PC-9 (cell line): ENCODE measurements at regions not wholly inside any gene's neighbourhood (a gene's known extent, or its start where the extent isn't known, plus 50 kb on each side); places are given as distances from the start of the nearest gene placed in this dataset.

Source experiments
- BruUV-seq: library from RNA; stranded (reverse); fragments of 400-500 nt; replicated peaks from 2 replicates; lab custom pipeline; 2021; lab: Mats Ljungman, UMichigan
- CTCF ChIA-PET: fragments of 300-600 bp; sonication (Branson Sonifier 250); formaldehyde crosslinking; loops from one replicate; lab custom pipeline; 2022; ENCODE audit warnings: antibody characterized with exemption; lab: Charles Lee
- POLR2A ChIA-PET: fragments of 300-600 bp; sonication (Branson Sonifier 250); formaldehyde crosslinking; loops from one replicate; lab custom pipeline; 2022; ENCODE audit warnings: antibody characterized with exemption; ENCODE audit not compliant: unreplicated experiment; lab: Charles Lee
- DNase-seq, 2 experiments: peaks; one replicate each; pipeline versions ENCODE4 v3.0.0 to v3.0.0-alpha.2; 2015 to 2022; ENCODE audit warnings: mixed read lengths in 1 of 2
- H2AFZ ChIP-seq: fragments of 200-600 bp; sonication (generic); 2 replicates; pipeline ENCODE4 v1.8.1; 2017; ENCODE audit warnings: antibody characterized with exemption
- H3F3A ChIP-seq: fragments of 200-600 bp; sonication (generic); 2 replicates; pipeline ENCODE4 v1.8.1; 2017; ENCODE audit warnings: antibody characterized with exemption, mild to moderate bottlenecking, low read depth; ENCODE audit not compliant: insufficient read depth
- H3K27ac ChIP-seq: fragments of 200-600 bp; sonication (generic); 2 replicates; pipeline ENCODE4 v1.6.1; 2016; ENCODE audit warnings: mixed run types
- H3K27me3 ChIP-seq: fragments of 200-600 bp; sonication (generic); 2 replicates; pipeline ENCODE4 v1.6.1; 2016; ENCODE audit warnings: low read depth, mixed run types; ENCODE audit not compliant: insufficient read depth
- H3K36me3 ChIP-seq: fragments of 200-600 bp; sonication (generic); 2 replicates; pipeline ENCODE4 v1.6.1; 2016; ENCODE audit warnings: low read depth, mixed run types
- H3K4me1 ChIP-seq: fragments of 200-600 bp; sonication (generic); replicated peaks from 2 replicates; pipeline ENCODE4 v1.6.1; 2016; ENCODE audit warnings: mixed run types; ENCODE audit not compliant: insufficient read depth
- H3K4me2 ChIP-seq: fragments of 200-600 bp; sonication (generic); 2 replicates; pipeline ENCODE4 v1.6.1; 2017; ENCODE audit warnings: mixed run types
- H3K4me3 ChIP-seq: fragments of 200-600 bp; sonication (generic); 2 replicates; pipeline ENCODE4 v1.6.1; 2016; ENCODE audit warnings: mixed run types
- H3K79me2 ChIP-seq: fragments of 200-600 bp; sonication (generic); 2 replicates; pipeline ENCODE4 v1.6.1; 2017; ENCODE audit warnings: low read depth, mixed run types
- H3K9me2 ChIP-seq: fragments of 200-600 bp; sonication (generic); 2 replicates; pipeline ENCODE4 v1.8.1; 2017; ENCODE audit warnings: mild to moderate bottlenecking; ENCODE audit not compliant: insufficient read depth
- H3K9me3 ChIP-seq: fragments of 200-600 bp; sonication (generic); 2 replicates; pipeline ENCODE4 v1.8.1; 2016; ENCODE audit warnings: low read depth; ENCODE audit not compliant: insufficient read depth
- H4K20me1 ChIP-seq: fragments of 200-600 bp; sonication (generic); 2 replicates; pipeline ENCODE4 v1.8.1; 2017; ENCODE audit not compliant: insufficient read depth
- EZH2 ChIP-seq: fragments of 200-600 bp; sonication (generic); IDR thresholded peaks from 2 replicates; pipeline ENCODE4 v1.8.0; 2017; ENCODE audit warnings: antibody characterized with exemption, low read depth
- intact Hi-C: fragments of 100-400 bp; cut with micrococcal nuclease; formaldehyde crosslinking; loops from one replicate; pipeline ENCODE4 v1.10.0; 2022; ENCODE audit not compliant: unreplicated experiment
- TF ChIP-seq, protein P1 (sequence below): fragments of 200-600 bp; sonication (generic); conservative IDR thresholded peaks from 2 replicates; pipeline ENCODE4 v1.6.1; 2017; ENCODE audit warnings: mixed run types, antibody characterized with exemption, mild to moderate bottlenecking, moderate library complexity

GRCh38 chr18:70931942-70932814 lies 643.3 kb downstream of the SOCS6 start:
- no TSS peak for BruUV-seq
- no peaks in the 10 kb centered on the region for H3K27me3 ChIP-seq
- TF ChIP-seq, protein P1, sequence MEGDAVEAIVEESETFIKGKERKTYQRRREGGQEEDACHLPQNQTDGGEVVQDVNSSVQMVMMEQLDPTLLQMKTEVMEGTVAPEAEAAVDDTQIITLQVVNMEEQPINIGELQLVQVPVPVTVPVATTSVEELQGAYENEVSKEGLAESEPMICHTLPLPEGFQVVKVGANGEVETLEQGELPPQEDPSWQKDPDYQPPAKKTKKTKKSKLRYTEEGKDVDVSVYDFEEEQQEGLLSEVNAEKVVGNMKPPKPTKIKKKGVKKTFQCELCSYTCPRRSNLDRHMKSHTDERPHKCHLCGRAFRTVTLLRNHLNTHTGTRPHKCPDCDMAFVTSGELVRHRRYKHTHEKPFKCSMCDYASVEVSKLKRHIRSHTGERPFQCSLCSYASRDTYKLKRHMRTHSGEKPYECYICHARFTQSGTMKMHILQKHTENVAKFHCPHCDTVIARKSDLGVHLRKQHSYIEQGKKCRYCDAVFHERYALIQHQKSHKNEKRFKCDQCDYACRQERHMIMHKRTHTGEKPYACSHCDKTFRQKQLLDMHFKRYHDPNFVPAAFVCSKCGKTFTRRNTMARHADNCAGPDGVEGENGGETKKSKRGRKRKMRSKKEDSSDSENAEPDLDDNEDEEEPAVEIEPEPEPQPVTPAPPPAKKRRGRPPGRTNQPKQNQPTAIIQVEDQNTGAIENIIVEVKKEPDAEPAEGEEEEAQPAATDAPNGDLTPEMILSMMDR = peak; percentile 77
- no peak for TF ChIP-seq EZH2
- H3K79me2 ChIP-seq = no peaks in the 10 kb centered on the region
- no peak overlapping the region for H3K4me3 ChIP-seq
- no peaks in the 10 kb centered on the region for H4K20me1 ChIP-seq
- no peaks in the 10 kb centered on the region for H3K4me1 ChIP-seq
- H3K36me3 ChIP-seq = no peaks in the 10 kb centered on the region
- no peaks in the 10 kb centered on the region for H3F3A ChIP-seq
- no peak for DNase-seq
- intact Hi-C loops = loop anchor here (5.0 to 10.0 kb wide), 3 partner anchors 1173 to 1740 kb away; partner anchors contain the start of gene CBLN2
- no peak overlapping the region for H3K27ac ChIP-seq
- H3K9me2 ChIP-seq = no peaks in the 10 kb centered on the region
- ChIA-PET CTCF (no interaction called here), POLR2A (no interaction called here)
- H3K9me3 ChIP-seq = no peaks in the 10 kb centered on the region
- no peak overlapping the region for H3K4me2 ChIP-seq
- no peak overlapping the region for H2AFZ ChIP-seq

GRCh38 chr18:70920840-70921374 lies 632.1 kb downstream of the SOCS6 start:
- Histone ChIP-seq H3K27ac (no peak overlapping the region), H3K27me3 (no peaks in the 10 kb centered on the region), H3K4me1 (no peaks in the 10 kb centered on the region), H4K20me1 (no peaks in the 10 kb centered on the region), H3F3A (no peaks in the 10 kb centered on the region), H2AFZ (no peak overlapping the region), H3K79me2 (no peaks in the 10 kb centered on the region), H3K4me3 (no peak overlapping the region), H3K9me3 (peaks cover 4% of the 10 kb centered on the region; the same call in 1 of the 2 replicates), H3K4me2 (no peak overlapping the region), H3K9me2 (no peaks in the 10 kb centered on the region), H3K36me3 (no peaks in the 10 kb centered on the region)
- no TSS peak for BruUV-seq
- ChIA-PET POLR2A (no interaction called here), CTCF (no interaction called here)
- TF ChIP-seq, protein P1 = no peak
- TF ChIP-seq EZH2 = no peak
- intact Hi-C loops = no loop called here
- no peak for DNase-seq

DNA sequence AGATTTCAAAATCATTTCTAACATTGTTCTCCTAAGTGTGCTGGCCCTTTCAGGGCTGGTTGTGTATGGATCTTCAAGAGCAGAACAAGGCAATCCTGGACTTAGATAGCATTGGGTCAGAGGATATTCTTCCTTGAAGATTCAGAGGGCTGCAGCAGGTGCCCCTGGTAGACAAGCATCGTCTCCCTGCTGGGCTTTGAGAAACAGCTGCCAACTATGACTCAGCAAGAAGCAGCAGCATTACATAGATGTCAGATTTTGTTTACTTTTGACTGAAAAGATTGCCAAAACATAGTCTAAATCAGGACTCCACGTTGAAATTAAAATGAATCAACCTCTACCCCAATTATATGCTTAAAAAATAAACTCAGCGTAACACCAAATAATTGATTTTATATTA lies 618.8 kb downstream of the SOCS6 start:
- H3K4me2 ChIP-seq = peak overlapping the region; percentile 50
- CTCF ChIA-PET = no interaction called here
- H2AFZ ChIP-seq = peak overlapping the region; percentile 61; the same call in 1 of the 2 replicates
- DNase-seq = peak in 1 of 2 experiments; percentile 10
- POLR2A ChIA-PET = no interaction called here
- no peaks in the 10 kb centered on the region for H4K20me1 ChIP-seq
- intact Hi-C loops = no loop called here
- H3K9me2 ChIP-seq = 0 out of 2 replicates have a peak, but pooled peaks cover 7% of the 10 kb centered on the region
- H3K4me3 ChIP-seq = no peak overlapping the region
- no peaks in the 10 kb centered on the region for H3K79me2 ChIP-seq
- no peaks in the 10 kb centered on the region for H3K36me3 ChIP-seq
- peak overlapping the region; percentile 18; the same call in 1 of the 2 replicates for H3K27ac ChIP-seq
- TF ChIP-seq, protein P1 = no peak
- no peak for TF ChIP-seq EZH2
- H3K27me3 ChIP-seq = no peaks in the 10 kb centered on the region
- H3K4me1 ChIP-seq = peaks cover 17% of the 10 kb centered on the region
- 0 out of 2 replicates have a peak, but pooled peaks cover 3% of the 10 kb centered on the region for H3K9me3 ChIP-seq
- H3F3A ChIP-seq = no peaks in the 10 kb centered on the region
- no TSS peak for BruUV-seq
